ENCODE measurements at regions not wholly inside any gene's neighbourhood (a gene's known extent, or its start where the extent isn't known, plus 50 kb on each side); places are given as distances from the start of the nearest gene placed in this dataset.

GRCh38 chr14:41541333-41541732, 65.3 kb upstream of the LRFN5 start:
- TF ChIP-seq FOSL2 (IDR thresholded peaks at IDR 0.05; ENCODE audit: borderline replicate concordance, low read depth) (no peak), PBX3 (IDR thresholded peaks at IDR 0.05) (no peak), MAX (IDR thresholded peaks at IDR 0.05; ENCODE audit: low read depth) (no peak), NRF1 (IDR thresholded peaks at IDR 0.05; ENCODE audit: low read depth, low read length) (no peak), CTCF (IDR thresholded peaks at IDR 0.05) (no peak), ZBTB33 (IDR thresholded peaks at IDR 0.05; ENCODE audit: borderline replicate concordance, low read depth) (no peak), JUND (IDR thresholded peaks at IDR 0.05) (no peak), USF2 (IDR thresholded peaks at IDR 0.05; ENCODE audit: borderline replicate concordance, low read depth, low read length) (no peak)
